K562 (cell line): ENCODE measurements at regions not wholly inside any gene's neighbourhood (a gene's known extent, or its start where the extent isn't known, plus 50 kb on each side); places are given as distances from the start of the nearest gene placed in this dataset.

Experiments used
- CHCHD3 ChIP-seq: fragments of 250-450 bp; sonication (Bioruptor Pico); IDR thresholded peaks from 2 replicates; pipeline ENCODE4 v2.1.2; 2022; ENCODE audit warnings: mild to moderate bottlenecking
- CXXC5 ChIP-seq: fragments of 250-450 bp; sonication (Bioruptor Pico); IDR thresholded peaks from 2 replicates; pipeline ENCODE4 v1.8.0; 2022; ENCODE audit warnings: inconsistent platforms, mild to moderate bottlenecking, moderate library complexity
- E2F3 ChIP-seq: fragments of 250-450 bp; sonication (Bioruptor Pico); IDR thresholded peaks from 2 replicates; pipeline ENCODE4 v1.4.0; 2020; ENCODE audit warnings: mild to moderate bottlenecking
- E2F6 ChIP-seq, 2 experiments: IDR thresholded peaks; 2 replicates each; pipeline ENCODE4 v1.6.1; 2011; ENCODE audit warnings: borderline replicate concordance in 1 of 2, control low read depth in 1 of 2, low read depth in 1 of 2, low read length in 1 of 2, mild to moderate bottlenecking in 1 of 2, mixed read lengths in 1 of 2, moderate library complexity in 1 of 2; ENCODE audit not compliant: insufficient read depth in 1 of 2, insufficient read length in 1 of 2, poor library complexity in 1 of 2, severe bottlenecking in 1 of 2; ENCODE audit errors: extremely low read depth in 1 of 2
- ESRRA ChIP-seq: fragments of 450-650 bp; IDR thresholded peaks from 2 replicates; pipeline ENCODE4 v1.6.1; 2014; ENCODE audit warnings: low read depth, mild to moderate bottlenecking, moderate library complexity, borderline replicate concordance
- FOXP1 ChIP-seq: sonication (generic); formaldehyde crosslinking; IDR thresholded peaks from 2 replicates; pipeline ENCODE4 v1.8.0; 2022; ENCODE audit warnings: mild to moderate bottlenecking, missing genetic modification reagents
- GTF2E2 ChIP-seq: fragments of 200-800 bp; sonication (Bioruptor generic); IDR thresholded peaks from 2 replicates; pipeline ENCODE4 v1.6.1; 2016; ENCODE audit warnings: missing genetic modification characterization, missing compliant biosample characterization
- HDAC2 ChIP-seq: fragments of 450-650 bp; IDR thresholded peaks from 2 replicates; pipeline ENCODE4 v1.6.1; 2016; ENCODE audit warnings: mild to moderate bottlenecking
- HEY1 ChIP-seq: fragments of 250-450 bp; sonication (Bioruptor Pico); IDR thresholded peaks from 2 replicates; pipeline ENCODE4 v1.5.0; 2020; ENCODE audit warnings: mild to moderate bottlenecking, moderate library complexity, borderline replicate concordance
- JUND ChIP-seq, 2 experiments: IDR thresholded peaks; 2 replicates in 1 of 2; 3 replicates in 1 of 2; pipeline ENCODE4 v1.6.1; 2011; ENCODE audit warnings: borderline replicate concordance in 2 of 2, low read depth in 2 of 2, low read length in 2 of 2, improper control_type of control experiment in 1 of 2, missing biosample characterization in 1 of 2, missing genetic modification characterization in 1 of 2, missing genetic modification reagents in 1 of 2
- MCM3 ChIP-seq: fragments of 450-650 bp; IDR thresholded peaks from 2 replicates; pipeline ENCODE4 v1.6.1; 2016
- MED1 ChIP-seq: sonication (generic); formaldehyde crosslinking; IDR thresholded peaks from 2 replicates; pipeline ENCODE4 v1.8.1; 2023; ENCODE audit warnings: missing genetic modification reagents, borderline replicate concordance
- NBN ChIP-seq: fragments of 450-650 bp; IDR thresholded peaks from 2 replicates; pipeline ENCODE4 v1.6.1; 2016; ENCODE audit warnings: low read depth, mild to moderate bottlenecking
- NFRKB ChIP-seq: fragments of 450-650 bp; IDR thresholded peaks from 2 replicates; pipeline ENCODE4 v1.6.1; 2016; ENCODE audit warnings: low read depth
- NR2C1 ChIP-seq, 2 experiments: fragments of 450-650 bp; IDR thresholded peaks; 2 replicates each; pipeline ENCODE4 v1.6.1; 2017; ENCODE audit warnings: mild to moderate bottlenecking in 2 of 2, antibody characterized with exemption in 1 of 2, inconsistent platforms in 1 of 2, missing compliant biosample characterization in 1 of 2, missing genetic modification characterization in 1 of 2
- PHF21A ChIP-seq: fragments of 450-650 bp; IDR thresholded peaks from 2 replicates; pipeline ENCODE4 v1.6.1; 2017; ENCODE audit warnings: low read depth, borderline replicate concordance
- POLR2A ChIP-seq: fragments of 450-650 bp; conservative IDR thresholded peaks from 2 replicates; pipeline ENCODE4 v1.6.1; 2016
- POLR2G ChIP-seq: fragments of 200-400 bp; formaldehyde crosslinking; IDR thresholded peaks from 2 replicates; pipeline ENCODE4 v1.6.1; 2017; ENCODE audit warnings: low read depth, mild to moderate bottlenecking, antibody characterized with exemption, low read length, moderate library complexity
- PTRF ChIP-seq: fragments of 450-650 bp; IDR thresholded peaks from 2 replicates; pipeline ENCODE4 v1.6.1; 2016; ENCODE audit warnings: mild to moderate bottlenecking, missing genetic modification characterization, missing compliant biosample characterization
- RAD21 ChIP-seq, 2 experiments: fragments of 250-450 bp in 1 of 2; fragments of 450-650 bp in 1 of 2; sonication (Bioruptor Pico) in 1 of 2; formaldehyde crosslinking in 1 of 2; IDR thresholded peaks in 1 of 2; conservative IDR thresholded peaks in 1 of 2; 2 replicates each; pipeline versions ENCODE4 v1.4.0 to v1.8.0; 2020 to 2022; ENCODE audit warnings: mild to moderate bottlenecking in 2 of 2, moderate library complexity in 1 of 2
- SIN3A ChIP-seq, 2 experiments: fragments of 150-350 bp in 1 of 2; IDR thresholded peaks; 2 replicates each; pipeline ENCODE4 v1.6.1; 2011 to 2016; ENCODE audit warnings: borderline replicate concordance in 2 of 2, low read depth in 2 of 2, low read length in 2 of 2, mild to moderate bottlenecking in 2 of 2, moderate library complexity in 2 of 2; ENCODE audit not compliant: control insufficient read depth in 1 of 2
- SNAPC5 ChIP-seq: fragments of 250-450 bp; sonication (Bioruptor Pico); IDR thresholded peaks from 2 replicates; pipeline ENCODE4 v1.8.0; 2021; ENCODE audit warnings: moderate library complexity, mild to moderate bottlenecking, inconsistent platforms
- TCF3 ChIP-seq: sonication (generic); formaldehyde crosslinking; IDR thresholded peaks from 2 replicates; pipeline ENCODE4 v1.4.0; 2020; ENCODE audit warnings: mild to moderate bottlenecking, missing genetic modification reagents
- TEAD1 ChIP-seq, 2 experiments: fragments of 450-650 bp in 1 of 2; sonication (generic) in 1 of 2; formaldehyde crosslinking; IDR thresholded peaks; 2 replicates each; pipeline versions ENCODE4 v1.4.0 to v1.8.0; 2020 to 2022; ENCODE audit warnings: mild to moderate bottlenecking in 2 of 2, missing genetic modification reagents in 1 of 2
- TRIM24 ChIP-seq, 2 experiments: fragments of 450-650 bp; IDR thresholded peaks; 2 replicates each; pipeline ENCODE4 v1.6.1; 2016
- ZC3H8 ChIP-seq: fragments of 450-650 bp; IDR thresholded peaks from 2 replicates; pipeline ENCODE4 v1.6.1; 2017
- ZNF134 ChIP-seq: fragments of 250-450 bp; sonication (Bioruptor Pico); conservative IDR thresholded peaks from 2 replicates; pipeline ENCODE4 v1.4.0; 2020
- ZNF174 ChIP-seq: fragments of 250-450 bp; sonication (Bioruptor Pico); IDR thresholded peaks from 2 replicates; pipeline ENCODE4 v1.4.0; 2020; ENCODE audit warnings: mild to moderate bottlenecking
- ZNF232 ChIP-seq: sonication (generic); formaldehyde crosslinking; IDR thresholded peaks from 2 replicates; pipeline ENCODE4 v1.8.0; 2022; ENCODE audit warnings: mild to moderate bottlenecking, missing genetic modification reagents
- ZNF436 ChIP-seq: fragments of 250-450, 450-650 bp; sonication (Bioruptor Pico); formaldehyde crosslinking; IDR thresholded peaks from 2 replicates; pipeline ENCODE4 v1.7.0; 2020; ENCODE audit warnings: mild to moderate bottlenecking

DNA sequence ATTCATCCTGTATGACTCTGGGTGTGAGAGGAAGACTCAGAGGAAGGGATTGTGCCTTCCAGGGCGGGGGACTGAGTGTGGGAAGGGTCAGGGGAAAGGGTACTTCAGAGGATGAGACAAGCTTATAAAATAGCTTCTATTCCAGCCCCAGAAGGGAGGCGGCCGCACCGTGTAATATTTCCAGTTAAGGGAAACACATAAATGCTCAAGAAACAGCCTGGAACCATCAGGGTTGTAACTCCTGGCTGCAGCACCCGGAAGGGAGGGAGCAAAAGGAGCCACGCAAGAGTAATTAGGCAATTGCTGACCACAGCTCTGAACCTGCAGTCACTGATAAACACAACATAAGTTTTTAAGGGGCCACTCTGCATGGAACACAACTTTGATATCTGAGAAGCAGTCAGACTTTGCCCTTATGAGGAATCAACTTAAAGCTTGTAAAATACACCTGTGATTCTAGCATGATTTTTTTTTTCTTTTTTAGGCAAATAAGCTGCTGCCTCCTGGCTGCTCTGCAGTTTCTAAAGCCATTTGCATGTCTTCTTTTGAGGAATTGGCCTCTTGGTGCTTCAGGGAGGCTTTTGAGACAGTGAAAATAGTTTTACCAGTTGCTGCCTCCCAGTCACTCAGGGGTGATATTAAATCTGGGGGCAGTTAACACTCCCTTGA lies 382.7 kb downstream of the ENC1 start (continued):
- TF ChIP-seq NBN (no peak), CXXC5 (peak; percentile 89), HDAC2 (no peak), SNAPC5 (no peak), MED1 (CRISPR knock-in tag) (no peak), NR2C1 (IDR thresholded peaks at IDR 0.05) (no peak), NR2C1 (tag; IDR thresholded peaks at IDR 0.05) (no peak), RAD21 (CRISPR knock-in tag; conservative IDR thresholded peaks at IDR 0.05 in 1 of 2, IDR thresholded peaks at IDR 0.05 in 1 of 2) (no peak), NFRKB (no peak), PHF21A (no peak), TCF3 (CRISPR knock-in tag) (peak; percentile 92), ZNF174 (no peak), ZNF436 (no peak), ZNF134 (CRISPR knock-in tag) (no peak), ZC3H8 (no peak), POLR2G (no peak), ZNF232 (CRISPR knock-in tag) (no peak), TRIM24 (IDR thresholded peaks at IDR 0.05) (peak in 1 of 2 experiments; percentile 14; a peak in 1 of 4 replicates), TEAD1 (CRISPR knock-in tag; IDR thresholded peaks at IDR 0.05) (no peak), E2F3 (CRISPR knock-in tag) (no peak), E2F6 (IDR thresholded peaks at IDR 0.05; ENCODE audit: borderline replicate concordance in 1 of 2, extremely low read depth in 1 of 2, insufficient read depth in 1 of 2, insufficient read length in 1 of 2, low read depth in 1 of 2, low read length in 1 of 2, poor library complexity in 1 of 2, severe bottlenecking in 1 of 2) (no peak), MCM3 (no peak), HEY1 (CRISPR knock-in tag) (no peak), POLR2A (no peak), CHCHD3 (CRISPR knock-in tag) (no peak), FOXP1 (no peak), SIN3A (IDR thresholded peaks at IDR 0.05; ENCODE audit: borderline replicate concordance in 2 of 2, control insufficient read depth in 1 of 2, low read depth in 2 of 2, low read length in 2 of 2) (no peak), JUND (IDR thresholded peaks at IDR 0.05; ENCODE audit: borderline replicate concordance, low read depth, low read length) (peak; percentile 42; the same call in 1 of the 2 replicates), JUND (tag; IDR thresholded peaks at IDR 0.05; ENCODE audit: borderline replicate concordance, low read depth, low read length) (no peak; the same call in 2 of the 3 replicates), PTRF (no peak), GTF2E2 (no peak), ESRRA (peak; percentile 57; the same call in 1 of the 2 replicates)
- TF ChIP-seq, all 486 proteins: peak for 36
